B cell (primary cell): ENCODE measurements at regions not wholly inside any gene's neighbourhood (a gene's known extent, or its start where the extent isn't known, plus 50 kb on each side); places are given as distances from the start of the nearest gene placed in this dataset.

Experiments
- ATAC-seq: fragments of 200-7000 bp; cut with Tn5 transposase; one replicate; pipeline ENCODE4 v1.10.0; 2021; ENCODE audit warnings: low read depth, mild to moderate bottlenecking, moderate number of reproducible peaks, moderate library complexity
- CTCF ChIA-PET: fragments of 350-600 bp; sonication (Branson Sonifier 250); formaldehyde crosslinking; loops from one replicate; lab custom pipeline; 2021; ENCODE audit warnings: antibody characterized with exemption, inconsistent platforms; lab: Charles Lee
- POLR2A ChIA-PET: fragments of 350-600 bp; sonication (Branson Sonifier 250); formaldehyde crosslinking; loops from one replicate; lab custom pipeline; 2021; ENCODE audit warnings: antibody characterized with exemption; lab: Charles Lee
- DNase-seq: peaks from one replicate; pipeline ENCODE4 v3.0.0; 2013
- H2AFZ ChIP-seq: 2 replicates; pipeline ENCODE4 v1.6.1; 2012; ENCODE audit warnings: mild to moderate bottlenecking, low read depth, low read length; ENCODE audit not compliant: insufficient read depth, poor library complexity, severe bottlenecking
- H3K27ac ChIP-seq, 2 donors: 1 replicate in 1 of 2; 2 replicates in 1 of 2; pipeline ENCODE4 v1.5.1; 2012 to 2013; ENCODE audit warnings: low read length in 2 of 2, mild to moderate bottlenecking in 2 of 2, moderate library complexity in 1 of 2
- H3K27me3 ChIP-seq, 4 experiments: fragments of 200-600 bp in 1 of 4; sonication (generic) in 1 of 4; replicated peaks in 1 of 4; 1 replicate in 2 of 4; 2 replicates in 2 of 4; pipeline versions ENCODE4 v1.6.1 to v1.7.0; 2013 to 2016; ENCODE audit warnings: low read length in 3 of 4, mild to moderate bottlenecking in 2 of 4, mixed read lengths in 1 of 4, moderate library complexity in 1 of 4; ENCODE audit not compliant: insufficient read depth in 4 of 4, control insufficient read depth in 3 of 4; ENCODE audit errors: control extremely low read depth in 1 of 4
- H3K36me3 ChIP-seq, 2 experiments: replicated peaks in 1 of 2; 1 replicate in 1 of 2; 2 replicates in 1 of 2; pipeline versions ENCODE4 v1.6.1 to v1.7.1; 2013; ENCODE audit warnings: low read length in 1 of 2; ENCODE audit not compliant: insufficient read depth in 2 of 2, control insufficient read depth in 1 of 2; ENCODE audit errors: control extremely low read depth in 1 of 2, extremely low read depth in 1 of 2
- H3K4me1 ChIP-seq, 2 donors: fragments of 200-600 bp in 1 of 2; sonication (generic) in 1 of 2; 1 replicate in 1 of 2; 2 replicates in 1 of 2; pipeline versions ENCODE4 v1.5.1 to v1.6.1; 2013 to 2017; ENCODE audit warnings: low read length in 2 of 2; ENCODE audit not compliant: control insufficient read depth in 2 of 2, insufficient read depth in 2 of 2
- H3K4me2 ChIP-seq: replicated peaks from 2 replicates; pipeline ENCODE3; 2012; ENCODE audit warnings: mild to moderate bottlenecking, low read depth, low read length; ENCODE audit not compliant: poor library complexity, severe bottlenecking
- H3K4me3 ChIP-seq, 5 experiments: fragments of 200-600 bp in 1 of 5; sonication (generic) in 1 of 5; 1 replicate in 3 of 5; 2 replicates in 2 of 5; pipeline versions ENCODE4 v1.5.1 to v1.7.0; 2011 to 2016; ENCODE audit warnings: low read length in 4 of 5, mild to moderate bottlenecking in 4 of 5, low read depth in 2 of 5, control low read depth in 1 of 5, moderate library complexity in 1 of 5; ENCODE audit not compliant: insufficient read depth in 1 of 5; ENCODE audit errors: control extremely low read depth in 1 of 5, extremely low read depth in 1 of 5
- H3K79me2 ChIP-seq: fragments of 200-600 bp; sonication (generic); one replicate; pipeline ENCODE4 v1.6.0; 2016; ENCODE audit warnings: low read length; ENCODE audit not compliant: control insufficient read depth, insufficient read depth
- H3K9ac ChIP-seq: fragments of 200-600 bp; sonication (generic); 2 replicates; pipeline ENCODE4 v1.6.1; 2017; ENCODE audit warnings: mild to moderate bottlenecking, low read length, moderate library complexity
- H3K9me3 ChIP-seq, 3 donors: one replicate each; pipeline versions ENCODE4 v1.6.1 to v1.7.1; 2013; ENCODE audit warnings: low read length in 2 of 3; ENCODE audit not compliant: control insufficient read depth in 2 of 3, insufficient read depth in 1 of 3; ENCODE audit errors: control extremely low read depth in 1 of 3
- H4K20me1 ChIP-seq: 2 replicates; pipeline ENCODE4 v1.6.0; 2012; ENCODE audit warnings: mild to moderate bottlenecking, low read length; ENCODE audit not compliant: insufficient read depth, control insufficient read depth, poor library complexity, severe bottlenecking
- H3K27ac Mint-ChIP-seq: one replicate; pipeline ENCODE4 v1.8.0; 2021; ENCODE audit warnings: mixed read lengths
- H3K27me3 Mint-ChIP-seq: one replicate; pipeline ENCODE4 v1.8.0; 2021; ENCODE audit warnings: mixed read lengths
- H3K4me1 Mint-ChIP-seq: one replicate; pipeline ENCODE4 v1.8.0; 2021; ENCODE audit warnings: mixed read lengths
- H3K4me3 Mint-ChIP-seq: one replicate; pipeline ENCODE4 v1.8.0; 2021; ENCODE audit warnings: mixed read lengths
- H3K9me3 Mint-ChIP-seq: one replicate; pipeline ENCODE4 v1.8.0; 2022; ENCODE audit warnings: mixed read lengths; ENCODE audit not compliant: insufficient read depth
- EZH2 ChIP-seq: IDR thresholded peaks from 2 replicates; pipeline ENCODE4 v1.6.1; 2012; ENCODE audit warnings: borderline replicate concordance, low read depth, mild to moderate bottlenecking, moderate library complexity, low read length; ENCODE audit not compliant: insufficient read depth, poor library complexity, severe bottlenecking
- WGBS: methylation state at CpG from one replicate; pipeline ENCODE4 v1.1.5; 2013; ENCODE audit warnings: missing lambda C conversion rate; ENCODE audit not compliant: insufficient coverage; 5-methylcytosine and 5-hydroxymethylcytosine counted together
- intact Hi-C: fragments of 100-400 bp; cut with micrococcal nuclease; formaldehyde crosslinking; loops from one replicate; pipeline ENCODE4 v1.10.0; 2022
- TF ChIP-seq, protein P1 (sequence below): fragments of 200-600 bp; IDR thresholded peaks from one replicate; pipeline ENCODE4 v1.8.0; 2022; ENCODE audit warnings: antibody characterized with exemption, mild to moderate bottlenecking

DNA sequence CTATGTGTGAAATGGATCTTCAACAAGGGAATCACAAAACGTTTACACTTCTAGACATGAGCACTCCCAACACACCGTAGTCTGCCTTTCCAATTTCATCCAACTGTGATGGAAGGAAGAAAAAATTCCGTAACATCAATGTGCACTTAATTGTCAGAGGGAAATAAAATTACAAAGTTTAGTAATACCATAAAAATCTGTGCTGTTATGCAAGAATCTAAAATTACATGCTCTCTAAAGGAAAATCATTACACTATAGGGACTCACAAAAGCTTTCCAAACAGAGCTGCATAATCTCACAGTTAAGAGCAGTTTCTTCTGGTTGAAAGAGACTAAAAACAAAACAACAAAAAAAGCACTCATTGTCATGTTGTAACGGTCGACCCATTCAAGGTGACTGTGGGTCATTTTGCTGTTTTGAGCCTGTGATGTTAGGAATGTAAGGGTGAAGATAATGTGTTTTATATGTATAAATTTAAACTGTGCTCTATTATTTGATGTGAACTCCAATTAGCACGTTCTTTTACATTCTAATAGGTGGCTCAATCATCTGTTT is 698.0 kb downstream of the TDRD15 start:
- Histone ChIP-seq H3K36me3 (no peaks in the 10 kb centered on the region), H3K27me3 (no peaks in the 10 kb centered on the region), H3K27ac (no peak overlapping the region), H4K20me1 (no peaks in the 10 kb centered on the region), H3K4me3 (no peak overlapping the region), H3K4me1 (no peaks in the 10 kb centered on the region), H3K4me2 (no peak overlapping the region), H3K9me3 (peaks cover 0 to 2% (median 0%) of the 10 kb centered on the region in 3 donors), H3K9ac (no peak overlapping the region), H2AFZ (no peak overlapping the region), H3K79me2 (no peaks in the 10 kb centered on the region)
- no peak for ATAC-seq
- ChIA-PET POLR2A (no interaction called here), CTCF (no interaction called here)
- no CpG with 5 or more reads among the region's 6 CpGs for WGBS
- intact Hi-C loops: no loop called here
- no peaks in the 10 kb centered on the region for H3K27me3 Mint-ChIP-seq
- peaks cover 3% of the 10 kb centered on the region for H3K9me3 Mint-ChIP-seq
- H3K4me3 Mint-ChIP-seq: no peak overlapping the region
- H3K27ac Mint-ChIP-seq: no peak overlapping the region
- TF ChIP-seq, protein P1, sequence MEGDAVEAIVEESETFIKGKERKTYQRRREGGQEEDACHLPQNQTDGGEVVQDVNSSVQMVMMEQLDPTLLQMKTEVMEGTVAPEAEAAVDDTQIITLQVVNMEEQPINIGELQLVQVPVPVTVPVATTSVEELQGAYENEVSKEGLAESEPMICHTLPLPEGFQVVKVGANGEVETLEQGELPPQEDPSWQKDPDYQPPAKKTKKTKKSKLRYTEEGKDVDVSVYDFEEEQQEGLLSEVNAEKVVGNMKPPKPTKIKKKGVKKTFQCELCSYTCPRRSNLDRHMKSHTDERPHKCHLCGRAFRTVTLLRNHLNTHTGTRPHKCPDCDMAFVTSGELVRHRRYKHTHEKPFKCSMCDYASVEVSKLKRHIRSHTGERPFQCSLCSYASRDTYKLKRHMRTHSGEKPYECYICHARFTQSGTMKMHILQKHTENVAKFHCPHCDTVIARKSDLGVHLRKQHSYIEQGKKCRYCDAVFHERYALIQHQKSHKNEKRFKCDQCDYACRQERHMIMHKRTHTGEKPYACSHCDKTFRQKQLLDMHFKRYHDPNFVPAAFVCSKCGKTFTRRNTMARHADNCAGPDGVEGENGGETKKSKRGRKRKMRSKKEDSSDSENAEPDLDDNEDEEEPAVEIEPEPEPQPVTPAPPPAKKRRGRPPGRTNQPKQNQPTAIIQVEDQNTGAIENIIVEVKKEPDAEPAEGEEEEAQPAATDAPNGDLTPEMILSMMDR: no peak
- no peaks in the 10 kb centered on the region for H3K4me1 Mint-ChIP-seq
- no peak for DNase-seq

DNA sequence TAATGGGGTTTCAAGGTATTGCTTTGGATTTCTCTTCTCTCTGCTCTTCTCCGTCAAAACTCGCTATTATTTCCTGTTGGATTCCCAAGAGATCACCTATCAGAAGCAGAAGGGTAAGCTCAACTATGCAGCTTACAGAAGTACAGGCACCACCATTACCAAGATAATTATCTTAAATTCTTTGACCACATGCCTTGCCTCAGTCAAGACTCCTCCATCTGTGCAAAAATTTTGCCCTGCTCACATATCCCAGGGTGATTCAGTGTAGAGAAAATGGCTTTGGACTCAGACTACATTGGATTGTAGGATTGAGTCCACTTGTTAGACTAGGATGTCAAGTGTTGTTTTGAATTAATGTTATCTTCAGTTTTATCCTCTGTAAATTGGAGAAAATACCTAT is 698.7 kb downstream of the TDRD15 start:
- no peak for ATAC-seq
- Histone ChIP-seq H3K27ac (no peak overlapping the region), H3K4me3 (no peak overlapping the region), H3K9me3 (peaks cover 0 to 2% (median 0%) of the 10 kb centered on the region in 3 donors), H3K79me2 (no peaks in the 10 kb centered on the region), H3K4me2 (no peak overlapping the region), H3K4me1 (no peaks in the 10 kb centered on the region), H3K36me3 (no peaks in the 10 kb centered on the region), H3K27me3 (no peaks in the 10 kb centered on the region), H3K9ac (no peak overlapping the region), H4K20me1 (no peaks in the 10 kb centered on the region), H2AFZ (no peak overlapping the region)
- Mint-ChIP-seq H3K9me3 (peaks cover 3% of the 10 kb centered on the region), H3K27ac (no peak overlapping the region), H3K27me3 (no peaks in the 10 kb centered on the region), H3K4me3 (no peak overlapping the region), H3K4me1 (no peaks in the 10 kb centered on the region)
- no peak for TF ChIP-seq EZH2
- TF ChIP-seq, protein P1: no peak
- no peak for DNase-seq
- ChIA-PET POLR2A (no interaction called here), CTCF (no interaction called here)
- WGBS: 50% methylated on average over 2 of the region's 2 CpGs
- intact Hi-C loops: no loop called here
